Sciatic nerve (tissue), 2 donors: ENCODE measurements at regions not wholly inside any gene's neighbourhood (a gene's known extent, or its start where the extent isn't known, plus 50 kb on each side); places are given as distances from the start of the nearest gene placed in this dataset.
"Not testable (repeated sequence)": the region's sequence is repeated elsewhere in the genome, so short reads cannot be mapped to it uniquely, and the experiment has no call there.

Experiments used
- ATAC-seq: fragments of 200-7000 bp; cut with Tn5 transposase; one replicate; pipeline ENCODE4 v1.9.1; 2020; ENCODE audit warnings: mild to moderate bottlenecking, moderate library complexity
- DNase-seq: peaks from one replicate; pipeline ENCODE4 v3.0.0-alpha.2; 2020; ENCODE audit warnings: low spot score
- intact Hi-C: fragments of 100-400 bp; cut with DNase I; formaldehyde crosslinking; loops from one replicate; pipeline ENCODE4 v1.14.2; 2022
- donor health status: DM: no; HTN: no; CAD: no.
- donor health status: DM: no; HTN: no; CAD: no.

GRCh38 chr5:97554977-97555643 is 372.1 kb upstream of the RIOK2 start:
- ATAC-seq (no peak), DNase-seq (no peak)
- intact Hi-C loops = no loop called here

DNA sequence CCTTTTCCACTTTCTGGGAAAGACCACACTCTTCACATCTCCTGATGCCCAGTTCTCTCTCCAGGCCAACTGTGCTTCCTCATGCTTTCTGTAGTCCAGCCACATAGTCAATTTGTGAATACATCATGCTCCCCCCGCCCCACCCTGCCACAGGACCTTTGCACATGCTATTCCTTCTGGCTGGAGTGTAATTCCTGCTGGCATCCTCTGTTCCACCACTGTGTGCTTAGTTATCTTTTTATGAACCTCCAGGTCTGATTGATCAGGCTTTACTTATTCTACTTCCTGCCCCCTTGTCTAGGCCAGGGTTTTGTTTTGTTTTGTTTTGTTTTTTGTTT is 372.6 kb upstream of the RIOK2 start:
- ATAC-seq (no peak), DNase-seq (no peak)
- intact Hi-C loops = no loop called here

GRCh38 chr5:97559827-97560598 is 377.0 kb upstream of the RIOK2 start:
- no peak for DNase-seq
- intact Hi-C loops = no loop called here

GRCh38 chr5:97560599-97560993 is 377.5 kb upstream of the RIOK2 start:
- no peak for ATAC-seq

More at GRCh38 chr5:97559827-97560598, 377.0 kb upstream of the RIOK2 start:
- no peak for ATAC-seq

GRCh38 chr5:97563050-97563657 is 380.1 kb upstream of the RIOK2 start:
- ATAC-seq (no peak), DNase-seq (no peak)
- intact Hi-C loops = no loop called here

More at GRCh38 chr5:97560599-97560993, 377.5 kb upstream of the RIOK2 start:
- intact Hi-C loops = no loop called here
- no peak for DNase-seq

GRCh38 chr5:97568382-97568781 is 385.3 kb upstream of the RIOK2 start:
- intact Hi-C loops = no loop called here
- DNase-seq = no peak
- no peak for ATAC-seq

DNA sequence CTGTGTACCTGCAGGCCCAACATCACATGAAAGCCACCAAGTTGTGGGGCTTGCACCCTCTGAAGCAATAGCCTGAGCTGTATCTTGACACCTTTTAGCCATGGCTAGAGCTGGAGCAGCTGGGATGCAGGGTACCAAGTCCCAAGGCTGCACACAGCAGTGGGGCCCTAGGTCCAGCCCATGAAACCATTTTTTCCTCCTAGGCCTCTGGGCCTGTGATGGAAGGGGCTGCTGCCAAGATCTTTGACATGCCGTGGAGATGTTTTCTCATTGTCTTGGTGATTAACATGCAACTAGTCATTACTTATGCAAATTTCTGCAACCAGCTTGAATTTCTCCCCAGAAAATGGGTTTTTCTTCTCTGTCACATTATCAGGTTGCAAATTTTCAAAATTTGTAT is 387.2 kb upstream of the RIOK2 start:
- intact Hi-C loops = no loop called here
- DNase-seq = no peak
- no peak for ATAC-seq

DNA sequence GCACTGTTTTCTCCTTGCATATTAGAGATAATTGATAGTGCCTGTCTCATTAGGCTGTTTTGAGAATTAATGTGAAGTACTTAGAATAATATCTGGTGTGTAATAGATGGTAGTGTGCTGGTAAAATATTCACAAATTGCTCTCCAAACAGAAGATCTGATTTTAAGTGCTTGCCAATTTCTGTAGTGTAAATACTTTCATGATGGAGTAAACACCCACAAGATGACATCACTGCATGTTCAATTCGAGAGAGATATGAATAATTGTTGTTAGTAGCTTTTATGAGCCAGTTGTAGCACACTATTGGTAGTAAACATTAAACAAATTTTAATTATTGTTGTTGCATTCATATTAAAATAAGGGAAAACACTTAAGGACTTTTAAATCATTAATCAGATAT is 392.3 kb upstream of the RIOK2 start:
- intact Hi-C loops = no loop called here
- ATAC-seq (no peak), DNase-seq (no peak)

DNA sequence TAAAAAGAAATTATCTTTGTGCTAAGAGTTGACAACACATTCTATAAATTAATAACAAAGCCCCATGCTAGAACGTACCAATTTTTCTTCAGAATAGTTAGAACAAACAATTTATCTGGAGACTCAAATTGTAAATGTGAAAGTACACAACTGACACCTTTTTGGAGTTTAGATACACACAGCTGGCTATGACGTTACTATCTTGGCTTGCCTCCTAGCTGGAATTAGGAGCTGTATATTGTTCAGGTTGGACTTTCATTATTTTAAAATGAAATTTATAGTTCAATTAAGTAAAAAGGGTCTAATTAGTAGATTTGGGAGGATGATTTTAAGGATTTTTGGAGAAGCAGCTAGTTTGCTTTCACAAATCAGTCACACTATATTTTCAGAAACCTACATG is 393.9 kb upstream of the RIOK2 start:
- ATAC-seq (no peak), DNase-seq (no peak)
- intact Hi-C loops = no loop called here

GRCh38 chr5:97579977-97580376 is 396.9 kb upstream of the RIOK2 start:
- DNase-seq, ATAC-seq, intact Hi-C loops: not testable (repeated sequence)

GRCh38 chr5:97580746-97581145 is 397.7 kb upstream of the RIOK2 start:
- ATAC-seq (no peak), DNase-seq (no peak)
- intact Hi-C loops = no loop called here

- DNase-seq (no peak), ATAC-seq (no peak)
- intact Hi-C loops = no loop called here
These were observed 408.7 kb upstream of the RIOK2 start for GRCh38 chr5:97591781-97592180.

GRCh38 chr5:97600486-97600885 is 417.4 kb upstream of the RIOK2 start:
- DNase-seq (no peak), ATAC-seq (no peak)
- intact Hi-C loops = no loop called here

DNA sequence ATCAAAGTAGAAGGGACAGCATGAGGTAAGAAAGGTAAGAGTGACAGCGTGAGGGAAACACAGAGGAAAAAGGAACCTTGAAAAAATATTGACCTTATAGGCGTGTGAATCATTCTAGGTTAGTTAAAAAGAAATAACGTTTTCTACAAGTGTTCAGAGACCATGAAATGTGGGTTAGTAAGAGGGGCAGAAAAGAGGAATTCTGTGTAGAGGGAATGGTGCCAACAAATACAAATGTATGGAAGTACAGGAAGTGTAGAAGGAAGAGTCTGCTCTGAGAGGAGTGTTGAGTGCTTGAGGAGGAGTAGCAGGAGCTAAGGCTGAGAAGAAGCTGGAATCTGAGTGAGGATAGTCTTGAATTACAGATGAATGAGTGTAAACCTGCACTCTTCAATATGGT is 418.6 kb upstream of the RIOK2 start:
- intact Hi-C loops = no loop called here
- ATAC-seq = no peak
- no peak for DNase-seq

DNA sequence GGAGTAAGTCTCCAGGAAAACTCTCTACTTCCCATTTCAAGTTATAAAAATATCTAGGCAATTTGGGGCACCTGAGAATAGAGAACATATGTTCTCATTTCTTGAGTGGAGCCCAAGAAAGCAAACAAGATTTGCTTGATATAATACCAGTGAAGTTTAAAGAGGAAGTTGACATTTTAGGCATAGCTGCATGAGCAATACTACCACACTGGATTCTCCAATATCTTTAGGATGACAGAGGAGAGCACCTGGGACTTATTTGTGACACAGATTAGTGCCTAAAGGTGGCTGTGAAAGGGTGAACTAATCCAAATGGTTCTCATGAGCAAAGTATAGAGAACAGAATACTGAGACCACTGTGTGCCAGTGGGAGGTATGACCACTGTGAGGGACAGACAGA is 423.5 kb upstream of the RIOK2 start:
- ATAC-seq (no peak), DNase-seq (no peak)
- intact Hi-C loops = no loop called here

GRCh38 chr5:97608501-97608900 is 425.5 kb upstream of the RIOK2 start:
- ATAC-seq (no peak), DNase-seq (no peak)
- intact Hi-C loops = no loop called here

GRCh38 chr5:97618721-97619120 is 435.7 kb upstream of the RIOK2 start:
- no peak for DNase-seq
- intact Hi-C loops = no loop called here
- no peak for ATAC-seq

DNA sequence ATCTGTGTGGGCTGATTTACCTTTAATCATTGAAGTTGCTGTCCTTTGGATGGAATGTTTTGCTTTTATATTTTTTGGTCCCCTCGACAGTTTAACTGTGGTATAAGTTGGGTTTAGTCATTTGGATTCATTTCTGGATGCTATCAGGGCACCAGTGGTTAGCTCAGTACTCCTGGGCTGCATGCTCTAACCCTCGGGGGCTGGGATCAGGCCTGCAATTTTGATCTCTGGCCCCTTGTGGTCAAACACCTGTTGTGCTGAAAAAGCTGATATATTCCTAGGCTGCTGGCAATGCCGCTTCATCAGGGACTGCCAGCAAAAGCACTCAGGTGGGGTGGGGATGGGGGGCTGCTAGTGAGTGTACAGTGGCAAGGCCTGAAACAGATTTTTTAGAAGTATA is 440.4 kb upstream of the RIOK2 start:
- DNase-seq (no peak), ATAC-seq (no peak)
- intact Hi-C loops = loop anchor here (5.0 kb wide), 1 partner anchor 876 kb away; no protein-coding TSS in a partner anchor

DNA sequence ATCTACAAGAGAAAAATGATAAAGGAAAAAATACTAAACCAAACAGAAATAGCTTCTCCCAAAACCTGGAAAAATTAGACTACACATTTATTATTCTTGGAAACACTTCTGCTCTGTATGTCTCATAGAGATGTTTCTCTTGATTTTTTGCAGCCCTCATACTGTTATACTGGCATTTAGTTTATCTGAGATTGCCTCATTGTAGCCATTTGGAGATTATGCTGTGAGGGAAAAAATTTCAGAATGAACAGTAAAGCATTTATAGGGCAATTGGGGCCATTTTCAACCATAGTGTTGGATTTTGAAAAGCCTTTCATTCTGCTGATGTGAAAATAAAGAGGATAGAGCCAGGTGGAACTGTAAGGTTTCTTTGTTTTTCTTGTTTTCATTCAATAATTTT is 441.8 kb upstream of the RIOK2 start:
- DNase-seq = no peak
- ATAC-seq = no peak
- intact Hi-C loops = loop anchor here (5.0 kb wide), 1 partner anchor 878 kb away; no protein-coding TSS in a partner anchor

GRCh38 chr5:97627272-97627671 is 444.2 kb upstream of the RIOK2 start:
- ATAC-seq (no peak), DNase-seq (no peak)
- intact Hi-C loops = no loop called here
